GM23338 (cell line): ENCODE measurements at regions not wholly inside any gene's neighbourhood (a gene's known extent, or its start where the extent isn't known, plus 50 kb on each side); places are given as distances from the start of the nearest gene placed in this dataset.

Experiments used
- ATAC-seq: fragments of 200-7000 bp; cut with Tn5 transposase; 3 replicates; pipeline ENCODE4 v1.9.1; 2020
- DNase-seq: peaks from one replicate; pipeline ENCODE4 v3.0.0-alpha.2; 2015; ENCODE audit warnings: low spot score
- H2AFZ ChIP-seq: fragments of 200-600 bp; sonication (generic); 2 replicates; pipeline ENCODE4 v1.8.0; 2016; ENCODE audit warnings: antibody characterized with exemption, mild to moderate bottlenecking, moderate library complexity
- H3F3A ChIP-seq: fragments of 200-600 bp; sonication (generic); replicated peaks from 2 replicates; pipeline ENCODE4 v1.8.0; 2017; ENCODE audit warnings: antibody characterized with exemption, mixed run types, low read depth
- H3K27ac ChIP-seq: fragments of 200-600 bp; sonication (generic); 2 replicates; pipeline ENCODE4 v1.6.1; 2016; ENCODE audit warnings: low read depth
- H3K27me3 ChIP-seq: fragments of 200-600 bp; sonication (generic); 2 replicates; pipeline ENCODE4 v1.8.0; 2016; ENCODE audit warnings: mild to moderate bottlenecking, mixed run types, moderate library complexity; ENCODE audit not compliant: insufficient read depth
- H3K36me3 ChIP-seq: fragments of 200-600 bp; sonication (generic); 2 replicates; pipeline ENCODE4 v1.8.0; 2016; ENCODE audit warnings: mild to moderate bottlenecking; ENCODE audit not compliant: insufficient read depth
- H3K4me1 ChIP-seq: fragments of 200-600 bp; sonication (generic); 2 replicates; pipeline ENCODE4 v1.8.0; 2016; ENCODE audit warnings: mild to moderate bottlenecking, moderate library complexity; ENCODE audit not compliant: insufficient read depth
- H3K4me2 ChIP-seq: fragments of 200-600 bp; sonication (generic); 2 replicates; pipeline ENCODE4 v1.7.1; 2017; ENCODE audit warnings: mixed run types
- H3K4me3 ChIP-seq: fragments of 200-600 bp; sonication (generic); 2 replicates; pipeline ENCODE4 v1.6.1; 2016; ENCODE audit warnings: mixed run types
- H3K79me2 ChIP-seq: fragments of 200-600 bp; sonication (generic); replicated peaks from 2 replicates; pipeline ENCODE4 v1.8.0; 2017; ENCODE audit warnings: mild to moderate bottlenecking; ENCODE audit not compliant: insufficient read depth
- H3K9me2 ChIP-seq: fragments of 200-600 bp; sonication (generic); 2 replicates; pipeline ENCODE4 v1.8.0; 2017; ENCODE audit not compliant: insufficient read depth
- H4K20me1 ChIP-seq: fragments of 200-600 bp; sonication (generic); replicated peaks from 2 replicates; pipeline ENCODE4 v1.8.0; 2017; ENCODE audit warnings: mild to moderate bottlenecking; ENCODE audit not compliant: insufficient read depth
- H3K27ac Mint-ChIP-seq: 2 replicates; pipeline ENCODE4 v1.8.0; 2020; ENCODE audit warnings: inconsistent platforms, mild to moderate bottlenecking, moderate library complexity, mixed read lengths
- H3K27me3 Mint-ChIP-seq: 3 replicates; pipeline ENCODE4 v1.8.0; 2022; ENCODE audit warnings: low read depth, mild to moderate bottlenecking, moderate library complexity, mixed read lengths, inconsistent platforms; ENCODE audit not compliant: insufficient read depth, poor library complexity
- H3K36me3 Mint-ChIP-seq: 3 replicates; pipeline ENCODE4 v1.8.0; 2021; ENCODE audit warnings: low read depth, mild to moderate bottlenecking, inconsistent platforms, moderate library complexity, mixed read lengths
- H3K4me1 Mint-ChIP-seq: 3 replicates; pipeline ENCODE4 v1.8.0; 2020; ENCODE audit warnings: mild to moderate bottlenecking, inconsistent platforms, mixed read lengths
- H3K4me3 Mint-ChIP-seq: 3 replicates; pipeline ENCODE4 v1.8.0; 2021; ENCODE audit warnings: moderate library complexity, mild to moderate bottlenecking, inconsistent platforms, mixed read lengths
- H3K9me3 Mint-ChIP-seq: 3 replicates; pipeline ENCODE4 v1.8.0; 2020; ENCODE audit warnings: moderate library complexity, mild to moderate bottlenecking, inconsistent platforms, mixed read lengths
- CREB1 ChIP-seq: fragments of 250-450 bp; sonication (Bioruptor Pico); IDR thresholded peaks from 2 replicates; pipeline ENCODE4 v1.5.0; 2020; ENCODE audit warnings: low read depth, mild to moderate bottlenecking, moderate library complexity
- CTCF ChIP-seq, 2 experiments: fragments of 200-600 bp in 1 of 2; sonication (generic) in 1 of 2; conservative IDR thresholded peaks; 2 replicates each; pipeline versions ENCODE4 v1.5.1 to v1.6.1; 2016 to 2017; ENCODE audit warnings: antibody characterized with exemption in 2 of 2, low read depth in 2 of 2, mild to moderate bottlenecking in 2 of 2, moderate library complexity in 1 of 2
- EZH2 ChIP-seq: fragments of 200-600 bp; sonication (generic); IDR thresholded peaks from one replicate; pipeline ENCODE4 v1.8.0; 2017; ENCODE audit warnings: antibody characterized with exemption, mild to moderate bottlenecking, low read depth; ENCODE audit not compliant: unreplicated experiment
- EZH2phosphoT487 ChIP-seq: fragments of 200-600 bp; sonication (generic); IDR thresholded peaks from one replicate; pipeline ENCODE4 v1.8.1; 2018; ENCODE audit warnings: antibody characterized with exemption; ENCODE audit not compliant: unreplicated experiment
- JUNB ChIP-seq: IDR thresholded peaks from one replicate; pipeline ENCODE4 v1.6.1; 2016; ENCODE audit warnings: antibody characterized with exemption; ENCODE audit not compliant: unreplicated experiment
- NANOG ChIP-seq: IDR thresholded peaks from 2 replicates; pipeline ENCODE4 v1.6.1; 2016; ENCODE audit warnings: antibody characterized with exemption, borderline replicate concordance
- POLR2AphosphoS5 ChIP-seq: IDR thresholded peaks from 2 replicates; pipeline ENCODE4 v1.6.1; 2016; ENCODE audit warnings: antibody characterized with exemption, low read depth
- STAT1 ChIP-seq: IDR thresholded peaks from one replicate; pipeline ENCODE4 v1.6.1; 2016; ENCODE audit warnings: antibody characterized with exemption; ENCODE audit not compliant: unreplicated experiment
- ZNF114 ChIP-seq: fragments of 250-450 bp; sonication (Bioruptor Pico); IDR thresholded peaks from 2 replicates; pipeline ENCODE4 v1.5.0; 2020; ENCODE audit warnings: mild to moderate bottlenecking, moderate library complexity
- ZNF331 ChIP-seq: fragments of 250-450 bp; sonication (Bioruptor Pico); IDR thresholded peaks from 2 replicates; pipeline ENCODE4 v1.5.0; 2020; ENCODE audit warnings: low read depth, mild to moderate bottlenecking, moderate library complexity
- ZNF462 ChIP-seq: fragments of 250-450 bp; sonication (Bioruptor Pico); IDR thresholded peaks from 2 replicates; pipeline ENCODE4 v1.5.0; 2020; ENCODE audit warnings: mild to moderate bottlenecking, moderate library complexity
- TF ChIP-seq, protein P1 (sequence below): IDR thresholded peaks from one replicate; pipeline ENCODE4 v1.6.1; 2018; ENCODE audit warnings: antibody characterized with exemption; ENCODE audit not compliant: unreplicated experiment
- TF ChIP-seq, protein P2 (sequence below): IDR thresholded peaks from 2 replicates; pipeline ENCODE4 v1.6.1; 2016; ENCODE audit warnings: antibody characterized with exemption

GRCh38 chr1:203405703-203406438 lies 54.9 kb upstream of the FMOD start:
- no peak for DNase-seq
- Histone ChIP-seq H3K27ac (no peak overlapping the region), H3K4me2 (no peak overlapping the region), H3F3A (no peaks in the 10 kb centered on the region), H4K20me1 (no peaks in the 10 kb centered on the region), H3K36me3 (no peaks in the 10 kb centered on the region), H3K4me3 (no peak overlapping the region), H3K79me2 (no peaks in the 10 kb centered on the region), H3K4me1 (peaks cover 8% of the 10 kb centered on the region), H3K9me2 (no peaks in the 10 kb centered on the region), H2AFZ (peak overlapping the region; percentile 47; the same call in 1 of the 2 replicates), H3K27me3 (no peaks in the 10 kb centered on the region)
- no peak overlapping the region for H3K27ac Mint-ChIP-seq
- peaks cover 4% of the 10 kb centered on the region for H3K36me3 Mint-ChIP-seq
- H3K4me3 Mint-ChIP-seq, result no peak overlapping the region
- TF ChIP-seq, protein P1, sequence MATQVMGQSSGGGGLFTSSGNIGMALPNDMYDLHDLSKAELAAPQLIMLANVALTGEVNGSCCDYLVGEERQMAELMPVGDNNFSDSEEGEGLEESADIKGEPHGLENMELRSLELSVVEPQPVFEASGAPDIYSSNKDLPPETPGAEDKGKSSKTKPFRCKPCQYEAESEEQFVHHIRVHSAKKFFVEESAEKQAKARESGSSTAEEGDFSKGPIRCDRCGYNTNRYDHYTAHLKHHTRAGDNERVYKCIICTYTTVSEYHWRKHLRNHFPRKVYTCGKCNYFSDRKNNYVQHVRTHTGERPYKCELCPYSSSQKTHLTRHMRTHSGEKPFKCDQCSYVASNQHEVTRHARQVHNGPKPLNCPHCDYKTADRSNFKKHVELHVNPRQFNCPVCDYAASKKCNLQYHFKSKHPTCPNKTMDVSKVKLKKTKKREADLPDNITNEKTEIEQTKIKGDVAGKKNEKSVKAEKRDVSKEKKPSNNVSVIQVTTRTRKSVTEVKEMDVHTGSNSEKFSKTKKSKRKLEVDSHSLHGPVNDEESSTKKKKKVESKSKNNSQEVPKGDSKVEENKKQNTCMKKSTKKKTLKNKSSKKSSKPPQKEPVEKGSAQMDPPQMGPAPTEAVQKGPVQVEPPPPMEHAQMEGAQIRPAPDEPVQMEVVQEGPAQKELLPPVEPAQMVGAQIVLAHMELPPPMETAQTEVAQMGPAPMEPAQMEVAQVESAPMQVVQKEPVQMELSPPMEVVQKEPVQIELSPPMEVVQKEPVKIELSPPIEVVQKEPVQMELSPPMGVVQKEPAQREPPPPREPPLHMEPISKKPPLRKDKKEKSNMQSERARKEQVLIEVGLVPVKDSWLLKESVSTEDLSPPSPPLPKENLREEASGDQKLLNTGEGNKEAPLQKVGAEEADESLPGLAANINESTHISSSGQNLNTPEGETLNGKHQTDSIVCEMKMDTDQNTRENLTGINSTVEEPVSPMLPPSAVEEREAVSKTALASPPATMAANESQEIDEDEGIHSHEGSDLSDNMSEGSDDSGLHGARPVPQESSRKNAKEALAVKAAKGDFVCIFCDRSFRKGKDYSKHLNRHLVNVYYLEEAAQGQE, result no peak
- TF ChIP-seq EZH2 (no peak), STAT1 (no peak), CTCF (conservative IDR thresholded peaks at IDR 0.05; ENCODE audit: low read depth in 2 of 2) (no peak), EZH2phosphoT487 (no peak), NANOG (no peak), JUNB (no peak), ZNF462 (CRISPR knock-in tag) (no peak), ZNF114 (CRISPR knock-in tag) (no peak), POLR2AphosphoS5 (no peak), CREB1 (no peak), ZNF331 (CRISPR knock-in tag) (no peak)
- TF ChIP-seq, protein P2, sequence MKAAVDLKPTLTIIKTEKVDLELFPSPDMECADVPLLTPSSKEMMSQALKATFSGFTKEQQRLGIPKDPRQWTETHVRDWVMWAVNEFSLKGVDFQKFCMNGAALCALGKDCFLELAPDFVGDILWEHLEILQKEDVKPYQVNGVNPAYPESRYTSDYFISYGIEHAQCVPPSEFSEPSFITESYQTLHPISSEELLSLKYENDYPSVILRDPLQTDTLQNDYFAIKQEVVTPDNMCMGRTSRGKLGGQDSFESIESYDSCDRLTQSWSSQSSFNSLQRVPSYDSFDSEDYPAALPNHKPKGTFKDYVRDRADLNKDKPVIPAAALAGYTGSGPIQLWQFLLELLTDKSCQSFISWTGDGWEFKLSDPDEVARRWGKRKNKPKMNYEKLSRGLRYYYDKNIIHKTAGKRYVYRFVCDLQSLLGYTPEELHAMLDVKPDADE, result no peak
- H3K27me3 Mint-ChIP-seq, result peaks cover 2% of the 10 kb centered on the region
- peaks cover 9% of the 10 kb centered on the region for H3K9me3 Mint-ChIP-seq
- H3K4me1 Mint-ChIP-seq, result peaks cover 15% of the 10 kb centered on the region
- no peak for ATAC-seq
